ENCODE measurements at regions not wholly inside any gene's neighbourhood (a gene's known extent, or its start where the extent isn't known, plus 50 kb on each side); places are given as distances from the start of the nearest gene placed in this dataset.

- no peak overlapping the region for H3K4me3 Mint-ChIP-seq
- peaks cover 29% of the 10 kb centered on the region for H3K27me3 Mint-ChIP-seq
- H3K27ac Mint-ChIP-seq = no peak overlapping the region
- no peaks in the 10 kb centered on the region for H3K9me3 Mint-ChIP-seq
- no peaks in the 10 kb centered on the region for H3K4me1 Mint-ChIP-seq
- H3K36me3 Mint-ChIP-seq = no peaks in the 10 kb centered on the region
- no peak for DNase-seq
Measured at GRCh38 chr3:124249038-124249437, 257.1 kb upstream of the ROPN1 start.

DNA sequence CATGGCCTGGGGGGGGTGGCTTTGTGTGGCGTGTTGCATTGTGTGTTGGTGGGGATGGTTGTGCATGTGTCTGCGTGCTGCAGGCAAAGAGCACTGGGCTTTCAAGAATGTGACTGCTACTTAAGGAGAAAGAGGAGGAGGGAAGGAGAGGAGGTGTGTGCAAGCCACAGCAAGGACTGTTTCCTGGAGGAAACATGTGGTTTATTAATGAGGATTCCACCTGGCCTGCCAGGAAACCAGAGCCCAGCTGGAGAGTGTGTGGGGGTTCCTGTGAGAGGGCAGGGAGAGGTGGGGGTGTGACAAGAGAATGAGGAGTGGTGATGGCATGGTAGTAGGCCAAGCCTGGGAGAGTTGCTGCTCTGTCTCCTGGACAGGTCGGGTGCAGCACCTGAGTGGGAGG lies 258.1 kb upstream of the ROPN1 start:
- no peaks in the 10 kb centered on the region for H3K9me3 Mint-ChIP-seq
- peaks cover 32% of the 10 kb centered on the region for H3K27me3 Mint-ChIP-seq
- H3K27ac Mint-ChIP-seq = no peak overlapping the region
- DNase-seq = no peak
- H3K4me3 Mint-ChIP-seq = no peak overlapping the region
- no peaks in the 10 kb centered on the region for H3K36me3 Mint-ChIP-seq
- no peaks in the 10 kb centered on the region for H3K4me1 Mint-ChIP-seq

GRCh38 chr3:124256156-124256555 lies 264.2 kb upstream of the ROPN1 start:
- DNase-seq = no peak
- Mint-ChIP-seq H3K4me1 (no peaks in the 10 kb centered on the region), H3K36me3 (no peaks in the 10 kb centered on the region), H3K4me3 (no peak overlapping the region), H3K27ac (no peak overlapping the region), H3K9me3 (no peaks in the 10 kb centered on the region), H3K27me3 (peaks cover 11% of the 10 kb centered on the region)

- H3K9me3 Mint-ChIP-seq = no peaks in the 10 kb centered on the region
- no peak for DNase-seq
- no peak overlapping the region for H3K27ac Mint-ChIP-seq
- H3K27me3 Mint-ChIP-seq = peaks cover 11% of the 10 kb centered on the region
- H3K4me1 Mint-ChIP-seq = no peaks in the 10 kb centered on the region
- H3K36me3 Mint-ChIP-seq = no peaks in the 10 kb centered on the region
- H3K4me3 Mint-ChIP-seq = no peak overlapping the region
Measured at GRCh38 chr3:124256599-124256998, 264.7 kb upstream of the ROPN1 start.

DNA sequence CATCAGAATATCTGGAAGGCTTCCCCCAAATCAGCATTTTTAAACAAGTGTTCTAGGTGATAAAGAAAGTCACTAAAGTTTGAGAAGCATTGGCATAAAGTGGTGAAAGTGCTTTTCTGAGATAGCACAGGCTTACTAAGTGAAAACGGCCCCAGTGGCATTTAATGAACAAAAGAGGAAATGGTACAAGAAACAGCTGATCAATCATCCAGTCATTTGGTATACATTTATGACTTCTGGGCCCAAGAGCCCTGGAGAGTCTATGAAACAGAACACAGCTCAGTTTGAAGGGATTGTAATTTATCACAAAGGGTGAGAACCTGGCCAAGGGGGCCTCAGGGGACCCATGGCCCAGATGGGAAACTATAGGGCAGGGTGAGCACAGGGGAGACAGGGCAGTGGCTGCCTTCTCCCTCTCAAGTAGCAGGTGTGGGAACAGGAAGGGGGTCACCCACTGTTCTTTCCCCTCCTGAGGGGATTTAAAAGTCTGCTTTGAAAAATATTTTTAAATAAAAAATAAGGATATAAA lies 265.5 kb upstream of the ROPN1 start:
- DNase-seq = no peak
- H3K4me3 Mint-ChIP-seq = no peak overlapping the region
- H3K36me3 Mint-ChIP-seq = no peaks in the 10 kb centered on the region
- no peaks in the 10 kb centered on the region for H3K9me3 Mint-ChIP-seq
- peaks cover 7% of the 10 kb centered on the region for H3K27me3 Mint-ChIP-seq
- no peak overlapping the region for H3K27ac Mint-ChIP-seq
- no peaks in the 10 kb centered on the region for H3K4me1 Mint-ChIP-seq

- DNase-seq = no peak
- H3K4me3 Mint-ChIP-seq = no peak overlapping the region
Measured at GRCh38 chr3:124258057-124258500, 266.2 kb upstream of the ROPN1 start.

DNA sequence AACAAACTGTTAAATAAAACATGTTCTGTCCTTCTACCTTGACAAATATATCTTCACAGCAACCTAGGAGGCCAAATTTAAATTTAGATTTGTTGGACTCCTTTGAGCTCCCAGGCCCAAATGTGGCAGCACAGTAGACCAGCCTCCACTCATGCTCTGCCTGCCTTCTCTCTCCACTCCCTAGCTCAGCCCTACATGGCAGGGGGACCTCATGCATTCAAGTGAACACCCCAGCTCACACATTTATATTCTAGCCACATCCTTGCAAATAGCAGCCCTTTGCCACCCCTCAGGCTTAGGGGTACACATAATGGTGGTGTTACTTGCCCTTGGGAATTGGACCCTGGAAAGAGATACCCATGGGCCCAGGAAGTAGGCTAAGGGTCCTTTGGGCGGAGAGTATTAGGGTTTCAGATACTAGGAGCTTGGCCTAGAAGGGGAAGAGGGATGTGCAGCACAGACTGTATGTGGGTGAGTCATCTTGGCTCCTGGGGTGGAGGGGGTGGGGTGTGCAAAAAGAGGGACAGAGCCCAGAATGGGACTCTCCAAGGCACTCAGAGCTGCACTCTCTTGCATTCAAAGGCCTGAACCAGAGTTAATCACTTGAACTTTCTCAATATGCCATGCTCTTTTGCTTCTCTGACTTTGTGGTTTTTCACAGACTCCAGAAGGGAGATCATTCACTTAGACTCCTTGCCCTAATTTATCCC lies 268.4 kb upstream of the ROPN1 start:
- Mint-ChIP-seq H3K27me3 (no peaks in the 10 kb centered on the region), H3K36me3 (no peaks in the 10 kb centered on the region), H3K4me3 (no peak overlapping the region), H3K9me3 (no peaks in the 10 kb centered on the region), H3K27ac (no peak overlapping the region), H3K4me1 (no peaks in the 10 kb centered on the region)
- no peak for DNase-seq

More at GRCh38 chr3:124258057-124258500, 266.2 kb upstream of the ROPN1 start:
- H3K4me1 Mint-ChIP-seq = no peaks in the 10 kb centered on the region
- no peaks in the 10 kb centered on the region for H3K9me3 Mint-ChIP-seq
- H3K27ac Mint-ChIP-seq = no peak overlapping the region
- no peaks in the 10 kb centered on the region for H3K36me3 Mint-ChIP-seq
- peaks cover 7% of the 10 kb centered on the region for H3K27me3 Mint-ChIP-seq

- no peak for DNase-seq
- no peaks in the 10 kb centered on the region for H3K4me1 Mint-ChIP-seq
- no peaks in the 10 kb centered on the region for H3K36me3 Mint-ChIP-seq
- H3K4me3 Mint-ChIP-seq = no peak overlapping the region
- no peaks in the 10 kb centered on the region for H3K9me3 Mint-ChIP-seq
- H3K27me3 Mint-ChIP-seq = no peaks in the 10 kb centered on the region
- no peak overlapping the region for H3K27ac Mint-ChIP-seq
Measured at GRCh38 chr3:124261306-124261705, 269.4 kb upstream of the ROPN1 start.

- H3K9me3 Mint-ChIP-seq = no peaks in the 10 kb centered on the region
- DNase-seq = no peak
- H3K27ac Mint-ChIP-seq = no peak overlapping the region
- H3K4me1 Mint-ChIP-seq = no peaks in the 10 kb centered on the region
- no peaks in the 10 kb centered on the region for H3K27me3 Mint-ChIP-seq
- H3K36me3 Mint-ChIP-seq = no peaks in the 10 kb centered on the region
- no peak overlapping the region for H3K4me3 Mint-ChIP-seq
Measured at GRCh38 chr3:124263168-124263567, 271.2 kb upstream of the ROPN1 start.

DNA sequence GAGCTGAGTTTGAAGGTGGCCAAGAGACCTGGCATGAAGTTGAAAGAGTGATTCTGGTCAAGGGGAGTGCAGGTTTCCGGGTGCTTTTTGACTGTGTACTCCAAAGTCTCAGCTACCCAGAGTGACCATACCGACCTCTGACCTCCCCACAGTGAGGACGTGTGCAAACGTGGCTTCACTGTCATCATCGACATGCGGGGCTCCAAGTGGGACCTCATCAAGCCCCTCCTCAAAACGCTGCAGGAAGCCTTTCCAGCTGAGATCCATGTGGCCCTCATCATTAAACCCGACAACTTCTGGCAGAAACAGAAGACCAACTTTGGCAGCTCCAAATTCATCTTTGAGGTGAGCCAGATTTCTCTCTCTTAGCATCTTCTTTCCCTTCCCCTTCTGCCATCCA lies 272.4 kb upstream of the ROPN1 start:
- Mint-ChIP-seq H3K36me3 (no peaks in the 10 kb centered on the region), H3K27me3 (no peaks in the 10 kb centered on the region), H3K4me1 (no peaks in the 10 kb centered on the region), H3K9me3 (no peaks in the 10 kb centered on the region), H3K4me3 (no peak overlapping the region), H3K27ac (peak overlapping the region; percentile 39)
- no peak for DNase-seq

DNA sequence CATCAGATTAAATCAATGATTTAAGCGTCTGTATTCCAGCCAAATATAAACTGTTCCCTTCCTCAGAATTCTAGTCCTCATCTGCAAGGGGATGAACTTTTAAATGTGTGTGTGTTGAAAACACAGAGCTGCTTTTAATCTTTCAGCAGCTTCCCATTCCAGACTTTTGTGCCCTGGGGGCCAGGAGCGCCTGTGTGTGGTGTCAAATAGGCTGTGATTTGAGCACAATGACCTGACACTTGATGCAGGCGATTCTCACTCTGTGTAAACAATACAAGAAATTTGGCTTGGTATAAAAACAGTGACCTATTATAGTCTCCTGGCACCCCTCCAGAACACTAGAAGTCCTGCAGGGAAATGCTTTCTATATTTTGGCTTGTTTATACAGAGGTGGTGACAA lies 274.6 kb upstream of the ROPN1 start:
- H3K27me3 Mint-ChIP-seq = no peaks in the 10 kb centered on the region
- no peaks in the 10 kb centered on the region for H3K4me1 Mint-ChIP-seq
- no peaks in the 10 kb centered on the region for H3K9me3 Mint-ChIP-seq
- no peaks in the 10 kb centered on the region for H3K36me3 Mint-ChIP-seq
- H3K4me3 Mint-ChIP-seq = no peak overlapping the region
- DNase-seq = no peak
- no peak overlapping the region for H3K27ac Mint-ChIP-seq

DNA sequence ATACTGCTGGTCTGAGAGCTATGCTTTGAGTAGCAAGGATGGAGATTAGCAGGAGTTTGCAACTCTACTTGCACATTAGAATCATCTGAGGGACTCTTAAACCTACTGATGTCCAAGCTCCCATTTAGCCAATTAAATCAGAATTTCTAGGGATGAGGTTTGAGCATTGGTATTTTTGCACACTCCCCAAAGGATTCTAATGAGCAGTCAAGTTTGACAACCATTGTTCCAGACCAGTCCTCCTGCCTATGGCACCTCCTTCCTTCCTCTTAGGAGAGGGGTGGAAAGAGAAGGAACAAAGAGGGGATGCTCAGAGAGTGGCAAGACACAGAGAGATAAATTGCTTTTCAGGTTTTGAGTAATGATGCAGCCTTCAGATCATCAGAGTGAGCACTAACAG lies 275.5 kb upstream of the ROPN1 start:
- no peaks in the 10 kb centered on the region for H3K4me1 Mint-ChIP-seq
- no peak for DNase-seq
- H3K27me3 Mint-ChIP-seq = no peaks in the 10 kb centered on the region
- H3K4me3 Mint-ChIP-seq = no peak overlapping the region
- H3K9me3 Mint-ChIP-seq = no peaks in the 10 kb centered on the region
- H3K27ac Mint-ChIP-seq = no peak overlapping the region
- no peaks in the 10 kb centered on the region for H3K36me3 Mint-ChIP-seq

DNA sequence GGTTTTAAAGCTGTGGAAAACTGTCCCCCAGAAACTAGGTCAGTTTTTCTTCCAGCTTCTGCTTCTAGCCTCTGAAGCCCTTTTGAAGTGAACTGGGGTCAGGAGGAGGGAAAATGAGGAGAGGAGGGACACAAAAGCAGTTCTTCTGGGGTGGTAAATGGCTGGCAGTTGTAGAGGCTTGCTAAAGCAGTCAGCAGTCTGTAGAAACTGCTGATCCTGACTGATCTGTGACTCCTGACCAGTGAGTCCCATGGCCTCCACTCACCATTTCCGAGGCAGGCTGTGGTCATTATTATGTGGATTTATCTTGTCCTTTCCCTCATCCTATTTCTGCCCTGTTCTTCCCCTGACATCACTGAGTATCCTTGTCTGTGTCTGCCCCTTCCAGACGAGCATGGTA lies 276.4 kb upstream of the ROPN1 start:
- H3K9me3 Mint-ChIP-seq = no peaks in the 10 kb centered on the region
- no peaks in the 10 kb centered on the region for H3K36me3 Mint-ChIP-seq
- H3K4me1 Mint-ChIP-seq = no peaks in the 10 kb centered on the region
- H3K4me3 Mint-ChIP-seq = no peak overlapping the region
- H3K27me3 Mint-ChIP-seq = no peaks in the 10 kb centered on the region
- DNase-seq = no peak
- no peak overlapping the region for H3K27ac Mint-ChIP-seq

GRCh38 chr3:124269619-124270018 lies 277.7 kb upstream of the ROPN1 start:
- Mint-ChIP-seq H3K27ac (no peak overlapping the region), H3K9me3 (no peaks in the 10 kb centered on the region), H3K4me3 (no peak overlapping the region), H3K27me3 (no peaks in the 10 kb centered on the region), H3K4me1 (no peaks in the 10 kb centered on the region), H3K36me3 (no peaks in the 10 kb centered on the region)
- DNase-seq = no peak

- no peak overlapping the region for H3K27ac Mint-ChIP-seq
- H3K9me3 Mint-ChIP-seq = no peaks in the 10 kb centered on the region
Measured at GRCh38 chr3:124272605-124273151, 280.8 kb upstream of the ROPN1 start.

GRCh38 chr3:124273651-124274050 lies 281.7 kb upstream of the ROPN1 start:
- no peak overlapping the region for H3K4me3 Mint-ChIP-seq
- H3K9me3 Mint-ChIP-seq = no peaks in the 10 kb centered on the region
- DNase-seq = no peak
- H3K27me3 Mint-ChIP-seq = no peaks in the 10 kb centered on the region
- H3K36me3 Mint-ChIP-seq = no peaks in the 10 kb centered on the region
- no peak overlapping the region for H3K27ac Mint-ChIP-seq
- H3K4me1 Mint-ChIP-seq = no peaks in the 10 kb centered on the region

More at GRCh38 chr3:124272605-124273151, 280.8 kb upstream of the ROPN1 start:
- DNase-seq = no peak
- H3K27me3 Mint-ChIP-seq = no peaks in the 10 kb centered on the region
- no peaks in the 10 kb centered on the region for H3K4me1 Mint-ChIP-seq
- no peaks in the 10 kb centered on the region for H3K36me3 Mint-ChIP-seq
- no peak overlapping the region for H3K4me3 Mint-ChIP-seq
